ENCODE measurements at regions not wholly inside any gene's neighbourhood (a gene's known extent, or its start where the extent isn't known, plus 50 kb on each side); places are given as distances from the start of the nearest gene placed in this dataset.

GRCh38 chr21:15494481-15494880 lies 235.3 kb upstream of the USP25 start:
- no peak for TF ChIP-seq CTCF (conservative IDR thresholded peaks at IDR 0.05; ENCODE audit: low read depth, low read length)
- no peak for TF ChIP-seq EZH2phosphoT487 (IDR thresholded peaks at IDR 0.05; ENCODE audit: borderline replicate concordance, low read length)

Data from PC-3 (cell line).